GM19372 (cell line): ENCODE measurements at regions not wholly inside any gene's neighbourhood (a gene's known extent, or its start where the extent isn't known, plus 50 kb on each side); places are given as distances from the start of the nearest gene placed in this dataset.
"Not testable (repeated sequence)": the region's sequence is repeated elsewhere in the genome, so short reads cannot be mapped to it uniquely, and the experiment has no call there.

Source experiments
- ATAC-seq: cut with Tn5 transposase; IDR thresholded peaks from one replicate; pipeline ENCODE4 v1.9.1; 2021; ENCODE audit warnings: mild to moderate bottlenecking, low read depth, moderate library complexity; ENCODE audit not compliant: unreplicated experiment

DNA sequence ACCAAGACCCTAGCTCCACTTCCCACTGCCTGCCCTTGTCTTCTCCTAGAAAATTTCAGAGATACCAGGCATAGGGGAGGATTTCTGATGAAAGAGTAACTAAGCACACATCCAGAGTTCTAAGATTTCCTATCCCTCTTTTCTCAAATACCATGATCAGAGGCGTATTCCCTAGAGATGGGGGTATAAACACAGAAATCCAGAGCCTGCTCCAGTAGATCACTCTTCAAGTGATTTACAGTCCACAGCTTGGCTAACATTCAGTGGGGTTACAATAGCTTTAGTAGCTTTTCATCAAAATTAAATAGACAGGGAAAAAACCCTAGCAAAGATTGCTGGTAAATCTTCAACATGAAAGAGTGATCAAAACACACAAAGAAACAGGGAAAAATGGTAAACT lies 800.7 kb upstream of the GRM7 start:
- no peak for ATAC-seq

DNA sequence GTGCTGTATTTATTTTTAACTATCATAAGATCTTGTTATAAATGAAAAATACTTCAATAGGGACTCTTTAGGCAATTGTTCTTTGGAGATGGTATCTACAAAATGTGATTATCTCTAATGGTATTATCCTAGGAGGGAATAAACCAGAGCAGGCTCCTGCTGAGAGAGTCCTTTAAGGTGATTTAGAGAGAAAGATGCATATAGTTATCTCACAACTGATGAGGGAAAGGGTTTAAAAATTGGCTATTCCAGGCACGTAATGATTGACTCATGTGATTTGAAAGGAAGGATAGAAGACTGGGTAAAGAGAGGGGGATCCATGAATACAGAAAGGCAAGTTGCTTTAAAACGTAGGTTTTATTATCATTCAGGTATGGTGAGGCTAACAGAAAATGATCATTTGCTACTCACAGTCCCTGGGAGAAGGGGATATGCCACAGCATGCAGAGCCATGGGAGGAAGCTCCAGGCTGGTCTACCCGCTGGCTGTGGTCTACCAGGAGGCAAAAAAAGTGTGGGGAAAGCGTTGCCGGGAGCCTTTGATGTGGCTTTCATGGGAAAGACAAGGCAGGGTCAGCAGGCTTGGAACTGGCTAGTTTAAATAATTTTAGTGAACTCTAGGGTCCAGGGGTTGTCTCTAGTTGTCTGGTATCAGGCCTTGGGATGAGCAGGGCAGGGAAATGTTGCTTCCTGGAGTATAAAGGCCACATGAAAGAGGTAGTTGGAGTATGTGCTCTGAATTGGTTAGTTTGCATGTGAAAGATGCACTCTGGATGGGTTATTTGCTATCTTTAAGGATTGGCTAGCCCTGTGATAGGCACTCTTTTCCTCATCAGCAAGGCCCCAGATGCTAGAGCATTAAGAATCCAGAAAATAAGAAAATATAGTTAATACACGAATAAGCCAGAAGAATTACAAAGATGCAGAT lies 798.4 kb upstream of the GRM7 start:
- no peak for ATAC-seq

DNA sequence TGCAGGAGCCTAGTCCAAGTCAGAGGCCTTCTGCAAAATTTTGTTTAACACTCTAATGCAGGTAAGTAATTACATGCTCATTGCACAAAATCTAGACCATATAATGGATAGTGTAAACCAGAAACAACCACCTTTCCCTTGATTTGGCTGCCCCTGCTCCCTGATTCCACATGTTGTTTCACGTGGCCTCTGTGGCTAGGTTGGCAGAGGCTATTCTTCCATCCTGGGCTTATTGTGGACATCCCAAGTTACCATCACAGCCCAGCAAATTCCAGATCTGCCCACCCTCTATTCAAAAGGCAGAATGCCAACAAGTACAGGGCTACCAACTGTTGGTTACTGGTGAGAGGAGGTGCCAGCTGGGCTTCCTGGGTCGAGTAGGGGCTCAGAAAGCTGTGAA lies 794.5 kb upstream of the GRM7 start:
- no peak for ATAC-seq

DNA sequence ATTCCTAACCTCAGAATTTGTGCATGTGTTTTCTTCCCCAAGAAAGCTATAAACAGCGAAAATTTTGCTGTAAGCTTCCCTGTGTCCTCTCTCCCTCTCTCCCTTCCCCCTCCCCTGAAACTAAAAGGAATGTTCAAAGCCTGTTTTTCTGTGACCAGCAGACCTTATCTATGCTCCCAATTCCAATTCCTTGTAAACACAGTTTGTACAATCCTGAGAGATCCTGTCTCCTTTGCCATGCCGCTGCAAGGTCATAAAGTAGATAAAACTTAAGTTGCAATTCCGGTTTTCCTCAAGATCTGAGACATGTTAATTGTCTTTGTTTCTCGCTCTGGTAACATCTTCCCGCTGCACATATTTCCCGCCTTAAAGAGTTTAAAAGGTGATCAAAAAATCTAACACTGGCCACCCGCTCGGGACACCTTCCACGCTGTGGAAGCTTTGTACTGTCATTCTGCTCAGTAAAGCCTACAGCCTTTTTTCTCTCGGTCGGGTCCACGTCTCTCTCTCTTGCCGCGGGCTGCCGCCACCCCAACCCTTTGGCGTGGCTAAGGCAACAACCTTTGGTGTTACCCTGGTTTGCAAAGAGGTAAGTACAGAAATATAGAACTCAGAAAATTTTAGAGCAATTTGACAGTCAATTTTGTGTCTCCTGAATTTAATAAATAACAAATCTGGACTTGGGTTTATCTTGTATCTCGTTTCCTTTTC lies 793.9 kb upstream of the GRM7 start:
- ATAC-seq, result not testable (repeated sequence)

DNA sequence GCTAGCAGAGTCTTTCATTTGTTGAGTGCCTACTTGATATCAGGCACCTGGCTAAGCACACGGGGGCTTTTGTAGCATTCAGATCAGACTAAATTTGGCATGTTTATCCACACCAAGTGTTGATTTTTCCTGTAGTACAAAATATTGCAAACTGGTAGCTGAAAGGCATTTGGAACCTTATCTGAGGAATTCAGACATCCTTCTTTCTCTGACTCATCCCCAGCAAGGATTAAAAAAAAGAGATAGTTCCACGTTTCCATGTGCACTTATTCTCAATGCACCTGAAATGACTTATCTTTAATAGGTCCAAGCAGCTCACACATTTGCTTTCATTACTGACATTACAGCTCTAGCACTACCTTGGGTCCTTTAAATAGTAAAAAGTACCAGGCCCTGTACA lies 786.0 kb upstream of the GRM7 start:
- no peak for ATAC-seq

DNA sequence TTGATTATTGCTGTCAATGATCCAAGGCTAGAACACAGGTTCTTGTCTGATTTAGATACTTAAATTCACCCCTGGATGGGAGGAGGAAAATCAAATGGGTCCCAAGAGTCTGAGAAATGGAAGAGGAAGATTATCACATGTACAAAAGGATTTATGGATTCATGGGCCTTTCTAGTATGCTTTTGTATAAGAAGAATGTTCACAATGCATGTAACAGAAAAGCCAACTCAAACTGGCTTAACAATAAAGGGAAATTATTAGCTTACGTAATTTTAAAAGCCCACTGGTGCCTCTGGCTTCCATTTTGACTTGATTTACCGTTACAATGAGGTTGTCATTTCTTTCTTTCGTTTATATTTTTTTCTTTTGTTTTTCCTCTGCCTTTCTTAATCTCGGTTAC lies 782.5 kb upstream of the GRM7 start:
- ATAC-seq, result no peak

DNA sequence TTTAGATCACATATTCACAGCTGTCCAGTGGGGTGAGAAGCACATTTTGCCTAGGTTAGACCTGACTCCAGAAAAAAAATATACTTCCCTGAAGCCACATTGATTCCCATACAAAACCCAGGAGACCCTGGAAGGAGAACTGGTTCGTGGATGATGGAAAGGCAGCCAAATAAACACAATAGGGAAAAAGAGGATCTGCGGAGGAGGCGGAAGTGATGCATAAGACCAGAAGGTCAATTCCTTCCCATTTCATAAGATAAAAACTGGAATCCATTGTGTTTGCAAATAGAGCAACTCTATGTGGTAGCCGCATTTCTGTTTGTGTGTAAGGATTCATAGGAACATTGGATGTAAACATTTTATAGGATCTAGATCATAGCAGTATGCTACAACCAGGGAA lies 781.9 kb upstream of the GRM7 start:
- no peak for ATAC-seq

DNA sequence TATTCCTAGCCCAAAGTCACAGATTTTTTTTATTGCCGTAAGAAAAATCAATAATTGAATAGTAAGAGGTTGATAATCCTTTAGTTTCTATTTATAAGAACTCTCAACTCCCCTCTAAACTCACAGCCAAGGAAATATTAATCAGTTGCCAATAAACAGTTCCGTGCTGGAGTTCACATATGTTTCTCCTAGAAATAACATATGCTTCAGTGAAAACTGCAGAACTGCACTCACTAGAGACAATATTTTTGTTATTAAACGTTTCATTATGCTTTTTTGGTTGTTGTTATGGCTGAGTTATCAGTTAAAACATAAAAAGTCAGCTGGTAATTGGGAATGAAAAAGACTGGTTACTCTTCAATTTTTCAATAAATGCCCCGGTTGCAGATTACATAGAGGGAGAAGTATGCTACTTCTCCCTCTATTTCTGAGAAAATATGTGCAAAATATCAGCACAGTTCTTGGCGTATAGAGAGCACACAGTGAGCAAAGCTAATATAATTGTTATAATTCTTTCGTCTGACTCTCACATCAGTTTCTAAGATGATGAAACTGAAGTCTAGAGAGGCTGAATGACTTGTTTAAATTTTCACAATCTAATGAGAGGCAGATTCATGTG lies 781.2 kb upstream of the GRM7 start:
- no peak for ATAC-seq

DNA sequence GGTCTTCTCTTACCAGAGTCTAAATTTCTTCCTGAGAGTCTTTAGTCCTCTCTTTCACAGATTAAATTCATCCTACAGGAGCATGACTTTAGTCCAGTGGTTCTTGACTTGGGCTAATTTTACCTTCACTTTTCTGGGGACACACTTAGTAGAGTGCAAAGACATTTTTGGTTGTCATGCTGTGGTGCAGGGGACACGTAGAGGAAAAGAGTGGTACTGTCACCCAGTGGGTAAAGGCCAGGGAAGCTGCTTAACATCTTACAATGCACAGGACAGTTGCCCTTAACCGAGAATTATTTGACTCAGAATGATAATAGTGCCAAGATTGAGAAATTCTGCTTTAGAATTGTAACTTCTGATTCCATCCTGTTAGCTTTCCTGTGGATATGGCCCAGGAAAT lies 772.5 kb upstream of the GRM7 start:
- no peak for ATAC-seq

DNA sequence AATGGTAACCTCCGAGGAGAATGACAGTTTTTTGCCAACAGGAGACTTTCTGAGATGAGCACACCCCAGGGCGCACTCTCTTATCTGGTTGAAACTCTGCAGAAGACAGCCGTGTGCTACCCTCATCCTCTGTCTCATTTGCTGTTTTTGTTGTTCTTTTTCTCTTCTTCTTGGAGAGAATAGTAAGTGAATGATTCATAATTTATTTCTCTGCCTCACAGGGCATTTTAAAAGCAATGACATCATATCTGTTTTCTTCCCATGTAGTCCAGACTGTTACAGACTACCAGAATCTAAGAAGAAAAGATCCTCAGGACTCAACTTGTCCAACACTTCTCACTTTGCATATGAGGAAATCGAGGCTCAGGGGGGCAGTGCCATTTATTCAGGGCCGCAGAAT lies 771.1 kb upstream of the GRM7 start:
- no peak for ATAC-seq

DNA sequence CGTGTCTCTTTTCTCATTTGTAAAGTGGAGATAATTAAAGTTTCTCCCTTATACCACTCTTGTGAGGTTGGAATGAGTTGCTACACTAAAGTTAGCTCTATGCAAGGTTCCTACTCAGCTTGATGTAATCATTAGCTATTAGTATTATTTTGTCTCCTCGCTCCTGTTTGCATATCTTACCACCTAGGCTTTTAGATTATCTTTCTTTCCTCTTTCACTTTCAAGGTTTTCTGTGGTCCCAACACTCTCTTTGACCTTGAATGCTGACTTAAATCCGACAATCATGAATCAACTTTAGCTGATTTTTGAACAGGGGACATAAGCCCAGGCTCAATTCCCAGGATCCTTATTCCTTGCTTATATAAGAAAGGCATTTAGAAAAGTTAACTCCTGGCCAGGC lies 769.7 kb upstream of the GRM7 start:
- no peak for ATAC-seq

DNA sequence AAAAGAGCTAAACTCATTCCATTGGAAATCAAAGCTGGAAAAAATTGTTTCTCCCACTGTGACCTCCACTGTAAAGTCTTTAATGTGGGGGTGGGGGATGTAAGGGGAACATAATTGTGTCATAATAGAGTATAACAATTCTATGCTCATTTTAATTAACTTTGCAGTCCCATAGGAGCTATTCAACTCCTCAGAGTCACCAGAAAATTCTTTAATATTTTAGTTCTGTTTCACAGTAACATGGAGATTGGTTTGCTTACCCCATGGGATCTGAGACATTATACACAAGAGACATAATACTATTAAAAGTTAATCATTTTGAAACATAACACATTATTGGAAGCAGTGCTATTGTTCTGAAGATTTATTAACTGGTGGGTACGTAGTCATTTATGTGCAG lies 765.9 kb upstream of the GRM7 start:
- no peak for ATAC-seq

DNA sequence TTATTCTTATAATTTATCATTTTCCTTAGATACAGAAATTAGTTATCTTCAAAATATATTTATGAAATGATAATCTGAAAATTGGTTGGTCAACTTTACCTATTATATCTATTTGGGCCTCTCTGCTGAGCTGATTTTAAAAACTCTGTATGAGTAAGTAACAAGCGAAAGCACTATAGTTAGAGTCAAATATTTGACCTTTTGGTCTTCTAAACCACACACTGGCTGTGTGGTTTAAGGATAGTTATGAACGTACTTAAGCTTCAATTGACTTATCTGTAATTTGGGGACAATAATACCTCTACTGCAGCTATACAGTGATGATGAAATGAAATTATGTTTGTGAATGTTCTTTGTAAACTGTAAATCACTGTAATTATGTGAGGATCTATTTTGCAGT lies 763.9 kb upstream of the GRM7 start:
- ATAC-seq, result no peak

DNA sequence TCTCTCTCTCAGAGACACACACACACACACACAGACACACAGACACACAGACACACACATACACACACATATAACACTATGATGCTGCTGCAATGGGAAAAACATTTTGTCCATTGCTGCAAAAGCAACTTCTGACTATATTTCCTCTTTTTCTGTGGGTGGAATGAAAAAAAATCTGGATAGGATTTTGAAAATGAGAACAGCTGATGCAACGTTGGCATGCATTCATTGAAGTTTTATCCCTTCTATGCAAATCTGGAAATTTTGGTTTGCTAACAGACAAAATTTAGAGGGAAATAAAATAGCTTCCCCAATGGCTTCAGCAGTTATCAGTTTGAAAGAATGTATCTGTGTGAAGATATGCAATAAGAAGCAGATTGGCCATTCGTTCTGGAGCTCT lies 763.4 kb upstream of the GRM7 start:
- ATAC-seq, result no peak

DNA sequence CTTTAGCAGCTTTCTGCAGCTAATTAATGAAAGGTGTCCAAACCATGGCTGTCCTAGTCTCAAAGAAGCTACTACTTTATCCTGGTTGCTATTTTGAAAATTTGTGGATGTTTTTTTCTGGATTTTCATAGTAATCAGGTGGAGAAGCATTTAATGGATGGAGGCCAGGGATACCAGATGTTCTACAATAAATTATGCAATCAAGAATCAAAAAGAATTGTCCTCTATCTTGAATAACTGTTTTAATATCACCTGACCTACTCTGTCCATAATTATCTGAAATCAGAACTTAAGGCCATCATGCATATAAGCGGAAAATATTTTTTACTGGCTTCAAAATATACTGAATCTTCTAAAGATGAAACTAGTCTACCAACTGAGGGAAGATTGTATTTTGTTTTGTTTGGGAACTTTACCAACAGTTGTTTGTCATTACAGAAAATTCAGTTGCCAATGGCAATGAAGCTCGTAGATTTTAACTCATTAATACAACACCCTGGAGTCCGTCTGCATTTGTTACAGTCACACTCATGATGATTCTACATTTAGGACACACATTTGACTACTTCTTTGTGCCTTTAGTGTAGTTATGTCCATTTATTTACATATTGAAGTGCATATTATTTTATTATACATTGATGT lies 762.3 kb upstream of the GRM7 start:
- no peak for ATAC-seq

DNA sequence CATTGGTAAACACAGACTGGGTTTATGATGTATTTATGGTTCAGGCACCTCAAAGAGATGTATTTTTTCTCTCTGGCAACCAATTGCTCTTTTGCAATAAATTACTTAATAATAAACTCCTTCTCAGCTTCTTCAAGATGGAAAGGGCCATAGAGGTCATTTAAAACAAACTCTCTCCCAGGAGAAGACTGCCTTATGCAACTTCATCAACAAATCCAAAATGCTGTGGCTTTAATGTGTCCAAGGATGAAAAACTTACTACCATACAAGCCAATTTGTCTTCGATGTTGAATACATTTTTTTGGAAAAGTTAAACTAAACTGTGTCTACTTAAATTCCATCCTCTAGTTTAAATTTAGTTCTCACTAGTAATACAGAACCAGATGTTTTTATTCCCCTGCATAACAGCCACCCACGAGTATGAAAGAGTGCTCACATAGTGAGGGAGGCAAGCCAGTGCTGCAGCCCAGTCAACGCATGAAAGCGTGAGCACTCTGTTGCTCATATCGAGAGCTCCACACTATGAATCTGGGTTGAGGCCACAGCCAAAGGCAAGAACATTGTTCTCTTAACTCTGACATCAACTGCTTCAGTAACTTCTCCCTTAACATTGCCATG lies 761.3 kb upstream of the GRM7 start:
- no peak for ATAC-seq

DNA sequence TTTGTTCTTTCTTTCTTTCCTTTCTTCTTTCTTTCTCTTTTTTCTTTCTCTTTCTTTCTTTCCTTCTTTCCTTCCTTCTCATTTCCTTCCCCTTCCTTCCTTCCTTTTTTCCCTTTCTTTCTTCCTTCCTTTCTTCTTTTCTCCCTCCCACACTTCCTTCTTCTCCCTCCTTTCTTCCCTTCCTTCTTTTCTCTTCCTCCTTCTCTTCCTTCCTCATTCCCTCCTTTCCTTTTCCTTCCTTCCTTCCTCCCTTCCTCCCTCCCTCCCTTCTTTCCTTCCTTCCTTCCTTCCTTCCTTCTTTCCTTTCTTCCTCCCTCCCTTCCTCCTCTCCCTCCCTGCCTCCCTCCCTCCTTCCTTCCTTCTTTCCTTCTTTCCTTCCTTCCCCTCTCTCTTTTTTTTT lies 755.7 kb upstream of the GRM7 start:
- no peak for ATAC-seq

DNA sequence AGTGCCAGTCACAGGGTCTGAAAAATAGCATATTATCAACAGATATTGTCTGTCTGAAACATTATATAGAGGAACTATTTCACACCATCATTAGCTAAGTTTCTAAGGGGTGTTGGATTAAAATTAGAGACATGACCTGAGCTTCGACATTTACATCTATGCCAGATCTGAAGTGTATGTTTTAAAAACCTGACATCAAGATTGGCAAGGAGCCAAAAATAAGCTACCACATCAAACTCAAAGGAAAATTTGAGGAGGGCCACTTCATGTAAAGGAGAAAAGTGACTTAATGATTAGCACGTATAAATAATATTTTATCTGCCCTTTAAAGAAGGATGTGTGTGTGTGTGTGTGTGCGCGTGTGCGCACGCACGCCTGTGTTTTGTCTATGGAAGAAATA lies 752.0 kb upstream of the GRM7 start:
- no peak for ATAC-seq

DNA sequence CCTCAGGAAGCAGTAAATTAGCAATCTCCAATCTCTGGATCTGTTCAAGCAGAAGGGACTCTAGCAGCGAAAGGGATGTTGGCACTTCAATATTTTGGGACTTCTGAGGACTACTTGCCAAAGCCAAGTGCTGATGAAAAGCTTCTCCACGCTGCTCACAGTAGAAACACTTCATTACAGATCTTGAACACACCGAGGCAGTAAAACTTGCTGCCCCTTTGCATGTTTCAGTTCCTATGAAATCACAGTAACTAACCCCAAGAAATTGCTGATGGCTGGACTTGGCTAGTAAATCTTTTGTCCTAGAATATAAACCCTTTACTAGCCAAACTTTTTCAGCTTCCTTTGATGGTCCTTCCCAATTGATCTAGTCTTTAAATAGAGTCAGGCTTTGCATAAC lies 750.5 kb upstream of the GRM7 start:
- ATAC-seq, result no peak

DNA sequence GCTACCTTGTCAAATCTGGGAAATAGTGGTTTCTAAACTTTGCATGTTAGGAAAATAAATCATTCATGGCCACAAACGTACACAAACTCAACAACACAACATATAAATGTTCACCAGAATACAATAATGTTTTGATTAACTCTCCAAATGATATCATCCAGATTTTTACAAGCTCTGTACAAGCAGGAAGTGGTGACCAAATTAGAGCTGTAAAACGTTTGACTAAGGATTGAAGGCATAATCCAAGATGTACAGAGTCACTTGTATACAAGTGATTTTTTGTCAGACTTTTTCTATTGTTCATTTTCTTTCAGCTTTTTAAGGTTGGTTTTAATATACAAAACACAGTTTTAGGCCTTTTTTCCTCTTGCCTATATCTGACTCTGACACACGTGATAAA lies 748.4 kb upstream of the GRM7 start:
- ATAC-seq, result no peak

DNA sequence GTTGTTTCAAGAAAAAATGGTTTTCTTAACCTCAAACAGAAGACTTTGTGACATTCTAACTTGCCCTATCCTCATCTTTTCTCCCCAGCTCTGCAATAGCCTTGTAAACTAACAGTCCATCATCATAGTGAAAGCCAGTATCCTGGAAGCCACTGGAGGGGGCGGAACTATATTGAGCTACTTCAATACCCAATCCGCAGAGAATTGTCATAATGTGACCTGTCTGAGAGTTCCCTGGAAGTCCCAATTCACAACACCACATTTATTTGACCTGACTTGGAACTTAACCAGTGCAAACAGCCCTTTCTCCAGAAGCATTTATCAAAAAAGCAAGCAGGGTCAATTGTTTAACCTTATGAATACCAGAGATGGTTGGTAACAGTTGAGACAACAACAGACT lies 747.6 kb upstream of the GRM7 start:
- ATAC-seq, result no peak
